Spleen (tissue), 7 donors: ENCODE measurements at regions not wholly inside any gene's neighbourhood (a gene's known extent, or its start where the extent isn't known, plus 50 kb on each side); places are given as distances from the start of the nearest gene placed in this dataset.

ENCODE experiments used
- POLR2AphosphoS5 ChIP-seq, 3 donors: sonication (generic); formaldehyde crosslinking; IDR thresholded peaks; one replicate each; pipeline ENCODE4 v1.5.1; 2017; ENCODE audit warnings: antibody characterized with exemption in 3 of 3
- TF ChIP-seq, protein P1 (sequence below), 11 experiments: fragments of 200-600 bp in 7 of 11; fragments of 450-650 bp in 4 of 11; sonication (generic) in 4 of 11; IDR thresholded peaks in 8 of 11; conservative IDR thresholded peaks in 3 of 11; 1 replicate in 7 of 11; 2 replicates in 4 of 11; pipeline versions ENCODE4 v1.4.0 to v1.8.0; 2016 to 2021; ENCODE audit warnings: antibody characterized with exemption in 11 of 11, inconsistent platforms in 4 of 11, mild to moderate bottlenecking in 1 of 11
- donor health status: DM: no; HTN: no; CAD: no; lungs with moderate emphysema.
- donor health status: DM: no; HTN: no; CAD: no.
- donor health status: DM: no; HTN: no; CAD: no.

GRCh38 chr6:156627524-156627923 lies 149.7 kb upstream of the ARID1B start:
- TF ChIP-seq, protein P1, sequence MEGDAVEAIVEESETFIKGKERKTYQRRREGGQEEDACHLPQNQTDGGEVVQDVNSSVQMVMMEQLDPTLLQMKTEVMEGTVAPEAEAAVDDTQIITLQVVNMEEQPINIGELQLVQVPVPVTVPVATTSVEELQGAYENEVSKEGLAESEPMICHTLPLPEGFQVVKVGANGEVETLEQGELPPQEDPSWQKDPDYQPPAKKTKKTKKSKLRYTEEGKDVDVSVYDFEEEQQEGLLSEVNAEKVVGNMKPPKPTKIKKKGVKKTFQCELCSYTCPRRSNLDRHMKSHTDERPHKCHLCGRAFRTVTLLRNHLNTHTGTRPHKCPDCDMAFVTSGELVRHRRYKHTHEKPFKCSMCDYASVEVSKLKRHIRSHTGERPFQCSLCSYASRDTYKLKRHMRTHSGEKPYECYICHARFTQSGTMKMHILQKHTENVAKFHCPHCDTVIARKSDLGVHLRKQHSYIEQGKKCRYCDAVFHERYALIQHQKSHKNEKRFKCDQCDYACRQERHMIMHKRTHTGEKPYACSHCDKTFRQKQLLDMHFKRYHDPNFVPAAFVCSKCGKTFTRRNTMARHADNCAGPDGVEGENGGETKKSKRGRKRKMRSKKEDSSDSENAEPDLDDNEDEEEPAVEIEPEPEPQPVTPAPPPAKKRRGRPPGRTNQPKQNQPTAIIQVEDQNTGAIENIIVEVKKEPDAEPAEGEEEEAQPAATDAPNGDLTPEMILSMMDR (IDR thresholded peaks at IDR 0.05 in 8 of 11, conservative IDR thresholded peaks at IDR 0.05 in 3 of 11): no peak
- TF ChIP-seq POLR2AphosphoS5 (IDR thresholded peaks at IDR 0.05): no peak
